Nucleus accumbens (tissue), 56 donors: ENCODE measurements at regions not wholly inside any gene's neighbourhood (a gene's known extent, or its start where the extent isn't known, plus 50 kb on each side); places are given as distances from the start of the nearest gene placed in this dataset.
"Not testable (repeated sequence)": the region's sequence is repeated elsewhere in the genome, so short reads cannot be mapped to it uniquely, and the experiment has no call there.

Source experiments
- DNase-seq, 56 donors: peaks; one replicate each; lab custom pipeline; 2025; lab: John Stamatoyannopoulos, UW

- DNase-seq, result peak in 1 of 56 donors; percentile 5
These were observed 62.4 kb downstream of the CRYBB2 start for GRCh38 chr22:25281675-25282345.

GRCh38 chr22:25282346-25282670 is 62.9 kb downstream of the CRYBB2 start:
- DNase-seq, result no peak

- peak in 1 of 56 donors; percentile 14 for DNase-seq
These were observed 63.5 kb downstream of the CRYBB2 start for GRCh38 chr22:25282671-25283561.

GRCh38 chr22:25288481-25288880 is 69.0 kb downstream of the CRYBB2 start:
- not testable (repeated sequence) for DNase-seq

- not testable (repeated sequence) for DNase-seq
These were observed 82.5 kb downstream of the CRYBB2 start for GRCh38 chr22:25301912-25302311.

GRCh38 chr22:25309586-25309985 is 90.1 kb downstream of the CRYBB2 start:
- not testable (repeated sequence) for DNase-seq

GRCh38 chr22:25311924-25312323 is 92.5 kb downstream of the CRYBB2 start:
- not testable (repeated sequence) for DNase-seq

- no peak for DNase-seq
These were observed 98.8 kb downstream of the CRYBB2 start for GRCh38 chr22:25318081-25318823.

- no peak for DNase-seq
These were observed 107.7 kb downstream of the CRYBB2 start for GRCh38 chr22:25327018-25327755.

GRCh38 chr22:25331050-25331449 is 111.6 kb downstream of the CRYBB2 start:
- no peak for DNase-seq

- DNase-seq, result not testable (repeated sequence)
These were observed 112.5 kb downstream of the CRYBB2 start for GRCh38 chr22:25331911-25332310.

GRCh38 chr22:25332386-25332785 is 112.9 kb downstream of the CRYBB2 start:
- DNase-seq, result no peak

GRCh38 chr22:25334162-25334490 is 114.7 kb downstream of the CRYBB2 start:
- DNase-seq, result peak in 41 of 56 donors; percentile 1 to 76 (median 19)

- DNase-seq, result not testable (repeated sequence)
These were observed 115.2 kb downstream of the CRYBB2 start for GRCh38 chr22:25334631-25335030.

GRCh38 chr22:25335276-25335675 is 115.8 kb downstream of the CRYBB2 start:
- not testable (repeated sequence) for DNase-seq

GRCh38 chr22:25340536-25340935 is 121.1 kb downstream of the CRYBB2 start:
- not testable (repeated sequence) for DNase-seq

- DNase-seq, result not testable (repeated sequence)
These were observed 124.9 kb downstream of the CRYBB2 start for GRCh38 chr22:25344366-25344765.

GRCh38 chr22:25346859-25347751 is 127.7 kb downstream of the CRYBB2 start:
- no peak for DNase-seq

GRCh38 chr22:25347752-25348102 is 128.3 kb downstream of the CRYBB2 start:
- DNase-seq, result no peak

GRCh38 chr22:25348391-25348790 is 129.0 kb downstream of the CRYBB2 start:
- DNase-seq, result no peak
